Stimulated activated naive CD8-positive, alpha-beta T cell treated with anti-CD3 and anti-CD28 coated beads, Interleukin-15, Interleukin-2, amounts not matched to agents 100 U/mL and 50 U/mL, for 24 hours (primary cell): ENCODE measurements at regions not wholly inside any gene's neighbourhood (a gene's known extent, or its start where the extent isn't known, plus 50 kb on each side); places are given as distances from the start of the nearest gene placed in this dataset.
"Not testable (repeated sequence)": the region's sequence is repeated elsewhere in the genome, so short reads cannot be mapped to it uniquely, and the experiment has no call there.

Source experiments
- ATAC-seq: fragments of 150-1000 bp; cut with Tn5 transposase; one replicate; pipeline ENCODE4 v1.10.0; 2021
- DNase-seq: peaks from one replicate; pipeline ENCODE4 v3.0.0; 2021

GRCh38 chr1:221963742-221964141, 221.9 kb upstream of the DUSP10 start:
- ATAC-seq (no peak), DNase-seq (no peak)

GRCh38 chr1:221962385-221962784, 220.5 kb upstream of the DUSP10 start:
- no peak for DNase-seq

GRCh38 chr1:221961532-221962292, 219.8 kb upstream of the DUSP10 start:
- peak; percentile 53 for DNase-seq
- ATAC-seq: peak; percentile 97

More at GRCh38 chr1:221962385-221962784, 220.5 kb upstream of the DUSP10 start:
- no peak for ATAC-seq

GRCh38 chr1:221958161-221958562, 216.3 kb upstream of the DUSP10 start:
- not testable (repeated sequence) for DNase-seq, ATAC-seq

GRCh38 chr1:221957350-221957749, 215.5 kb upstream of the DUSP10 start:
- DNase-seq, ATAC-seq: not testable (repeated sequence)

GRCh38 chr1:221949996-221950395, 208.1 kb upstream of the DUSP10 start:
- ATAC-seq: no peak
- no peak for DNase-seq

GRCh38 chr1:221948459-221948858, 206.6 kb upstream of the DUSP10 start:
- ATAC-seq: no peak
- DNase-seq: no peak

GRCh38 chr1:221947731-221948130, 205.8 kb upstream of the DUSP10 start:
- no peak for ATAC-seq
- DNase-seq: no peak

GRCh38 chr1:221946768-221947167, 204.9 kb upstream of the DUSP10 start:
- DNase-seq (no peak), ATAC-seq (no peak)

- ATAC-seq (no peak), DNase-seq (no peak)
These were observed 203.8 kb upstream of the DUSP10 start for GRCh38 chr1:221945669-221946068.

- ATAC-seq: no peak
- DNase-seq: no peak
These were observed 202.5 kb upstream of the DUSP10 start for GRCh38 chr1:221944247-221944870.

GRCh38 chr1:221940631-221941030, 198.7 kb upstream of the DUSP10 start:
- DNase-seq (no peak), ATAC-seq (no peak)

- no peak for ATAC-seq
These were observed 197.7 kb upstream of the DUSP10 start for GRCh38 chr1:221939607-221940006.

GRCh38 chr1:221937155-221937953, 195.5 kb upstream of the DUSP10 start:
- DNase-seq: no peak
- ATAC-seq: no peak

More at GRCh38 chr1:221939607-221940006, 197.7 kb upstream of the DUSP10 start:
- no peak for DNase-seq

- no peak for ATAC-seq
- DNase-seq: no peak
These were observed 191.9 kb upstream of the DUSP10 start for GRCh38 chr1:221933814-221934213.

- no peak for DNase-seq
- ATAC-seq: no peak
These were observed 184.6 kb upstream of the DUSP10 start for GRCh38 chr1:221926441-221926840.

GRCh38 chr1:221925947-221926346, 184.1 kb upstream of the DUSP10 start:
- no peak for DNase-seq

GRCh38 chr1:221923929-221924598, 182.2 kb upstream of the DUSP10 start:
- no peak for ATAC-seq
- no peak for DNase-seq

More at GRCh38 chr1:221925947-221926346, 184.1 kb upstream of the DUSP10 start:
- ATAC-seq: no peak

- DNase-seq (no peak), ATAC-seq (no peak)
These were observed 180.0 kb upstream of the DUSP10 start for GRCh38 chr1:221921936-221922335.

GRCh38 chr1:221919743-221920142, 177.9 kb upstream of the DUSP10 start:
- DNase-seq (no peak), ATAC-seq (no peak)

- DNase-seq (no peak), ATAC-seq (no peak)
These were observed 177.5 kb upstream of the DUSP10 start for GRCh38 chr1:221919341-221919740.

GRCh38 chr1:221916176-221916575, 174.3 kb upstream of the DUSP10 start:
- ATAC-seq: no peak
- no peak for DNase-seq
